ENCODE measurements at regions not wholly inside any gene's neighbourhood (a gene's known extent, or its start where the extent isn't known, plus 50 kb on each side); places are given as distances from the start of the nearest gene placed in this dataset.

DNA sequence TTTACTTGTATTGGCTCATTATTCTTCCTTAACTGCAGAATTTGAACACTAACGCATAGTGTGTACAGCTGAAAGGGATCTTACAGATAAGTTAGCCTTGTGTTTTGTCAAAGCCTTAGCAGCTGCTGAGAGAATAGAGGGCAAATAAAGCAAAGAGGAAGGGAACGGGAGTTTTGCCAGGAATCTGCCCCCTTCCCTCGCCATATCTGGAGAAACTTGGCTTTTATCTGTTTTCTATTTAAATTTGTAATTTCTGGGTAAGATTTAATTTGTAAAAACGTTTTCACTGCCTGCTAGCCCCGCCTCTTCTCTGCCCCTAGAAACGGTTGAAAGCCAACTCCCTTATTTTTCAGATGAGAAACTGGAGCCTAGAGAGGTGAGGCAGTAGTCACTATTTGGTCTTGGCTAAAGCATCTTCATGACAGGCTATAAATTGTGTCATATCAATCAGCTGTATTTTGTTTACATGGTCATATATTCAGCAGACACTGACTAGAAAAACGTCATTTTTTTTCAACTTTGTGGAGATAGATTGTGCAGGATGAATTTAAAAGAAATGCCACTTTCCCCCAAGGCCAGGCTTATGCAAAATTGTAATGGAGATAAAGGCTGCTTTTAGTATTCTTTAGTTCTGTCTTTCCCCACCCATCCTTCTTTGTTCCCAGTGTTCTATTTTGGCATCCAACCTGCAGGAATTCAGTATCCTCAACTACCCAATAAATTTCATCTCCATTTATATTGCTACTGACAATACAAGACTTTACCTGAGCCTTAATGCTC, 319.4 kb downstream of the SH2D1A start:
- H3K4me3 ChIP-seq: no peak overlapping the region
- intact Hi-C loops (cut with DNase I, micrococcal nuclease): no loop called here
- H3K4me1 ChIP-seq (ENCODE audit: low read depth): no peaks in the 10 kb centered on the region
- no peaks in the 10 kb centered on the region for H3K9me3 ChIP-seq
- no peak for ATAC-seq
- H3K36me3 ChIP-seq (ENCODE audit: low read depth): no peaks in the 10 kb centered on the region
- DNase-seq: no peak
- TF ChIP-seq, protein P1, sequence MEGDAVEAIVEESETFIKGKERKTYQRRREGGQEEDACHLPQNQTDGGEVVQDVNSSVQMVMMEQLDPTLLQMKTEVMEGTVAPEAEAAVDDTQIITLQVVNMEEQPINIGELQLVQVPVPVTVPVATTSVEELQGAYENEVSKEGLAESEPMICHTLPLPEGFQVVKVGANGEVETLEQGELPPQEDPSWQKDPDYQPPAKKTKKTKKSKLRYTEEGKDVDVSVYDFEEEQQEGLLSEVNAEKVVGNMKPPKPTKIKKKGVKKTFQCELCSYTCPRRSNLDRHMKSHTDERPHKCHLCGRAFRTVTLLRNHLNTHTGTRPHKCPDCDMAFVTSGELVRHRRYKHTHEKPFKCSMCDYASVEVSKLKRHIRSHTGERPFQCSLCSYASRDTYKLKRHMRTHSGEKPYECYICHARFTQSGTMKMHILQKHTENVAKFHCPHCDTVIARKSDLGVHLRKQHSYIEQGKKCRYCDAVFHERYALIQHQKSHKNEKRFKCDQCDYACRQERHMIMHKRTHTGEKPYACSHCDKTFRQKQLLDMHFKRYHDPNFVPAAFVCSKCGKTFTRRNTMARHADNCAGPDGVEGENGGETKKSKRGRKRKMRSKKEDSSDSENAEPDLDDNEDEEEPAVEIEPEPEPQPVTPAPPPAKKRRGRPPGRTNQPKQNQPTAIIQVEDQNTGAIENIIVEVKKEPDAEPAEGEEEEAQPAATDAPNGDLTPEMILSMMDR (IDR thresholded peaks at IDR 0.05): no peak

DNA sequence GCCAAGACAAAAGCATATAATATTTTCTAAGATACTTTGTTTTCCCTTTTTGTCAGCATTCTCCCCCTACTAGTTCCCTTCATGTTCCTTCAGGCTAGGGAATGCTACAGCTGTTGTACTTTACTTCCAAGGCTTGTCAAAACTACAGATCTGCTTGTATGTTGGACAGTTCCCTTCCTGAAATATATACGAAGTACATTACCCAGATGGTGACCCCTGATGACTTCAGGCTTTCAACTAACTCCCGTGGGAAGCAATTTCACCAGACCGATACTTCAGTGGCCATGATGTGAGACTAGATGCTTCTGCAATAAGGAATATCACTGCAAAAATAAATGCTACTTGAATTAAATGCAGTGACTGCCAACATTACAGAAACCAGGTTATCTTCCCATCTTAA, 332.8 kb downstream of the SH2D1A start:
- Histone ChIP-seq H3K4me1 (ENCODE audit: low read depth) (no peaks in the 10 kb centered on the region), H3K9me3 (no peaks in the 10 kb centered on the region), H3K36me3 (ENCODE audit: low read depth) (no peaks in the 10 kb centered on the region), H3K4me3 (no peak overlapping the region)
- DNase-seq (no peak), ATAC-seq (no peak)
- intact Hi-C loops (cut with DNase I, micrococcal nuclease): no loop called here
- TF ChIP-seq, protein P1 (IDR thresholded peaks at IDR 0.05): no peak

DNA sequence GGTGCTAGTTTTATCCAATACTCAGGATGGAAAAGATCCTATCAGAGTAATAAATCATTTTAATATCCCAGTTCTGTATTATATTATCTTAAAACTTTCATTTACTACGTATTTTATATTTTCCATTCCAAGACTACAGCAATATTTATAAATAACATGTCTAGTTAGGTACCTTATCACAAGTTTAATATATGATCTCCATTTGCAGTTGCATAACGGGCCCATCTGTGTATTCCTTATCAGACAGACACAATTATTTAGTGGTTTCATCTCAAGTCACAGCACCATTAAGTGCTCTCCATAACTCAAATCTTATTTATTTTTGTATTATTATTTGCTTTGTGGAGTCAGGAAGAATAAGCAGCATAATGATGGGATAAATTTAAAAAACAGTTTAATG, 333.9 kb downstream of the SH2D1A start:
- DNase-seq (no peak), ATAC-seq (no peak)
- H3K36me3 ChIP-seq (ENCODE audit: low read depth): no peaks in the 10 kb centered on the region
- no peaks in the 10 kb centered on the region for H3K9me3 ChIP-seq
- TF ChIP-seq, protein P1 (IDR thresholded peaks at IDR 0.05): no peak
- intact Hi-C loops (cut with DNase I, micrococcal nuclease): no loop called here
- no peak overlapping the region for H3K4me3 ChIP-seq
- no peaks in the 10 kb centered on the region for H3K4me1 ChIP-seq (ENCODE audit: low read depth)

DNA sequence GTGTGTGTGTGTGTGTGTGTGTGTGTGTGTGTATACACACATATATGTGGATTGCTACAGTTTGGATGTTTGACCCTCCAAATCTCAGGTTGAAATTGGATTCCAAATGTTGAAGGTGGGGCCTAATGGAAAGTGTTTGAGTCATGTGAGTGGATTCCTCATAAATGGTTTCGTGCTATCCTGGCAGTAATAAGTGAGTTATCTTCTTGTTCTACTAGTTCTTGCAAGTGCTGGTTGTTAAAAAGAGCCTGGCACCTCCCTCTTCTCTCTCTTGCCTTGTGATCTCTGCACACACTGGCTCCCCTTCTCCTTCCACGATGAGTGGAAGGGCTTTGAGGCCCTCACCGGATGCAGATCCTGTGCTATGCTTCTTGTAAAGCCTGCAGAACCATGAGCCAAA, 344.1 kb downstream of the SH2D1A start:
- no peaks in the 10 kb centered on the region for H3K36me3 ChIP-seq (ENCODE audit: low read depth)
- no peak overlapping the region for H3K4me3 ChIP-seq
- TF ChIP-seq, protein P1 (IDR thresholded peaks at IDR 0.05): no peak
- DNase-seq: no peak
- intact Hi-C loops (cut with DNase I, micrococcal nuclease): no loop called here
- H3K9me3 ChIP-seq: no peaks in the 10 kb centered on the region
- ATAC-seq: no peak
- H3K4me1 ChIP-seq (ENCODE audit: low read depth): no peaks in the 10 kb centered on the region

DNA sequence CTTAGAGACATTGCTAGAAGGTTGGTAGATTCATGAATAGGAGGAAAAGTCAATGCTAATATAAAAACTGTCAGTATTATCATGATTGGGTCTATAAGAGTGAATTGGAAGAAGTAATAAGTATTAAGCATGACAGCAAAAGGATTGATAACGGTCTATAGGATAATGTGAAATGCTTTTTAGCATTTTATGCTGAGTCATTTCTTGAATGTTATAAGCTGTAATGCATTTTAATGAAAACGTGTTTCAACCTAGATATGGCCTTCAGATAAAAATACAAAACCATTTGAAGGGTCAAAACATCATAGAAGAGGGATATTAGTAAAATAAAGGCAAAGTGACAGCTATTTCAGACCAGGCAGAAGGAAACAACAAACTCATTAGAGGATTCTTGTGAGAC, 353.5 kb downstream of the SH2D1A start:
- intact Hi-C loops (cut with DNase I, micrococcal nuclease): no loop called here

More for the DNA sequence above, 353.5 kb downstream of the SH2D1A start:
- no peaks in the 10 kb centered on the region for H3K9me3 ChIP-seq
- H3K36me3 ChIP-seq (ENCODE audit: low read depth): no peaks in the 10 kb centered on the region
- TF ChIP-seq, protein P1 (IDR thresholded peaks at IDR 0.05): no peak
- H3K4me1 ChIP-seq (ENCODE audit: low read depth): no peaks in the 10 kb centered on the region
- no peak for DNase-seq
- H3K4me3 ChIP-seq: no peak overlapping the region
- ATAC-seq: no peak
